ENCODE measurements at regions not wholly inside any gene's neighbourhood (a gene's known extent, or its start where the extent isn't known, plus 50 kb on each side); places are given as distances from the start of the nearest gene placed in this dataset.

GRCh38 chr14:105776924-105777323 lies 250.5 kb downstream of the TMEM121 start:
- FAIRE-seq, result no peak
- WGBS (ENCODE audit: missing lambda C conversion rate), result 38% methylated on average over 11 of the region's 13 CpGs
- H3K9me3 ChIP-seq, result peaks cover 5% of the 10 kb centered on the region; the same call in 1 of the 3 replicates
- no peak overlapping the region for H3K27ac ChIP-seq
- H3K4me2 ChIP-seq, result no peak overlapping the region
- TF ChIP-seq HOXB5 (CRISPR knock-in tag; IDR thresholded peaks at IDR 0.05), result no peak
- TF ChIP-seq MAFK (IDR thresholded peaks at IDR 0.05; ENCODE audit: partially characterized antibody), result no peak
- TF ChIP-seq ATOH8 (CRISPR knock-in tag; IDR thresholded peaks at IDR 0.05; ENCODE audit: low read depth), result no peak
- TF ChIP-seq MYC (IDR thresholded peaks at IDR 0.05; ENCODE audit: borderline replicate concordance, low read length), result no peak
- no peak for TF ChIP-seq POLR2AphosphoS2 (conservative IDR thresholded peaks at IDR 0.05; ENCODE audit: low read length)
- TF ChIP-seq PHF8 (IDR thresholded peaks at IDR 0.05; ENCODE audit: borderline replicate concordance, low read depth), result no peak
- no peak for TF ChIP-seq E2F6 (IDR thresholded peaks at IDR 0.05; ENCODE audit: borderline replicate concordance, low read depth)
- no peak for TF ChIP-seq SMC3 (IDR thresholded peaks at IDR 0.05)
- no peak for TF ChIP-seq ZC3H11A (IDR thresholded peaks at IDR 0.05)
- no peak for TF ChIP-seq REST (IDR thresholded peaks at IDR 0.05)
- no peak for TF ChIP-seq RFX5 (IDR thresholded peaks at IDR 0.05)
- TF ChIP-seq EP300 (IDR thresholded peaks at IDR 0.05), result no peak
- TF ChIP-seq CBX8 (IDR thresholded peaks at IDR 0.05), result no peak
- no peak for TF ChIP-seq JUN (IDR thresholded peaks at IDR 0.05)
- TF ChIP-seq HOXA7 (CRISPR knock-in tag; IDR thresholded peaks at IDR 0.05), result no peak
- no peak for TF ChIP-seq EHF (CRISPR knock-in tag; IDR thresholded peaks at IDR 0.05)
- TF ChIP-seq ZSCAN20 (CRISPR knock-in tag; IDR thresholded peaks at IDR 0.05), result no peak
- TF ChIP-seq FOXS1 (CRISPR knock-in tag; IDR thresholded peaks at IDR 0.05), result no peak
- no peak for TF ChIP-seq ZNF302 (CRISPR knock-in tag; IDR thresholded peaks at IDR 0.05)
- POLR2A ChIA-PET, result no interaction called here
- ATAC-seq, result no peak
- no peaks in the 10 kb centered on the region for H3K4me1 ChIP-seq
- no peak for DNase-seq (ENCODE audit: low read depth in 1 of 2, low spot score in 1 of 2)
- H3K4me3 ChIP-seq, result no peak overlapping the region
- CTCF ChIA-PET, result no interaction called here

GRCh38 chr14:105783707-105784106 lies 257.3 kb downstream of the TMEM121 start:
- FAIRE-seq (no peak), DNase-seq (ENCODE audit: low read depth in 1 of 2, low spot score in 1 of 2) (no peak), ATAC-seq (no peak)
- Histone ChIP-seq H3K9me3 (peaks cover 5% of the 10 kb centered on the region; the same call in 1 of the 3 replicates), H3K4me1 (no peaks in the 10 kb centered on the region), H3K4me2 (no peak overlapping the region), H3K4me3 (no peak overlapping the region), H3K27ac (no peak overlapping the region)
- ChIA-PET POLR2A (no interaction called here), CTCF (no interaction called here)
- 0% methylated on average over 2 of the region's 3 CpGs for WGBS (ENCODE audit: missing lambda C conversion rate)
- TF ChIP-seq ELK1 (IDR thresholded peaks at IDR 0.05; ENCODE audit: low read depth, low read length) (no peak), KDM1A (IDR thresholded peaks at IDR 0.05; ENCODE audit: low read depth) (no peak), HOXB5 (CRISPR knock-in tag; IDR thresholded peaks at IDR 0.05) (no peak), HEYL (CRISPR knock-in tag; IDR thresholded peaks at IDR 0.05) (no peak), HOXB13 (CRISPR knock-in tag; IDR thresholded peaks at IDR 0.05; ENCODE audit: low read depth) (no peak), ATOH8 (CRISPR knock-in tag; IDR thresholded peaks at IDR 0.05; ENCODE audit: low read depth) (no peak), ZC3H11A (IDR thresholded peaks at IDR 0.05) (no peak), HMGXB4 (CRISPR knock-in tag; IDR thresholded peaks at IDR 0.05; ENCODE audit: borderline replicate concordance) (no peak), CTCF (IDR thresholded peaks at IDR 0.05) (no peak), E2F6 (IDR thresholded peaks at IDR 0.05; ENCODE audit: borderline replicate concordance, low read depth) (no peak), FOSL2 (IDR thresholded peaks at IDR 0.05) (no peak), FOSL2 (CRISPR knock-in tag; IDR thresholded peaks at IDR 0.05) (no peak)
